ENCODE measurements at regions not wholly inside any gene's neighbourhood (a gene's known extent, or its start where the extent isn't known, plus 50 kb on each side); places are given as distances from the start of the nearest gene placed in this dataset.

DNA sequence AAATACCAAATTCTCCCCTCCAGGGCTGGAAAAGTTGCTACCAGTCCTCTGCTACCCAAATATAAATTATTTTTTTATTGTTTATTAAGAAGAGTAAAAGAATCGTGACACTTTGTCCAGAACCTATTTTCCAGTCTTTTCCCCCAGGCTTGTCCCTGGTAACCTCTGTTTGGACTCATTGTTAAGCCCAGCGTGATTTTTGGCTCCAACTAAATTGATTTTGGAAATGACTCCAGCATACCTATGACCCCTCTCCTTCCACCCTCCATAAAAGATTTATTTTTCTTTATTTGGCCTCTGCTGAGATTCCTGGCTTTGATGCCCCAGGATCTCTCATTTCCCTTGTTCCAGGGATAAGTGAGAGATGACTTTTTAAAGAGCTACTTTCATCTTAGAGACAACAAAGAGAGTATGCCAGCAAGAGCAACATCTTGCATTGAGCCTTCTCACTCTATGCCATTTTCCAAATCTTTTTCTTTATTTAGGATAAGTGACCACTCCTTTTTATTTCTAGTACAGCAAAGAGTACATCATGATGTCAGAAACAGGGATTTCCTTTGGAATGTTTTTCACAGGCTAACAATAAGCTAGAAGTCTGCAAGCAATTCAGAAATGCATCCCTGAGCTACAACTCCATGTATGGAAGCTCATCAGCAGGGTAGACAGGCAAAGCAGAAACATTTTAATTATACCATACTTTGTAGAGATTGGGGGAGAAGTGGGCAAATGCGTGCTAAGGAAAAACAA lies 75.8 kb downstream of the DAD1 start:
- no peak for DNase-seq

- DNase-seq: no peak
Measured at GRCh38 chr14:22512106-22512814, 76.8 kb downstream of the DAD1 start.

GRCh38 chr14:22510527-22511110 lies 78.4 kb downstream of the DAD1 start:
- no peak for DNase-seq

DNA sequence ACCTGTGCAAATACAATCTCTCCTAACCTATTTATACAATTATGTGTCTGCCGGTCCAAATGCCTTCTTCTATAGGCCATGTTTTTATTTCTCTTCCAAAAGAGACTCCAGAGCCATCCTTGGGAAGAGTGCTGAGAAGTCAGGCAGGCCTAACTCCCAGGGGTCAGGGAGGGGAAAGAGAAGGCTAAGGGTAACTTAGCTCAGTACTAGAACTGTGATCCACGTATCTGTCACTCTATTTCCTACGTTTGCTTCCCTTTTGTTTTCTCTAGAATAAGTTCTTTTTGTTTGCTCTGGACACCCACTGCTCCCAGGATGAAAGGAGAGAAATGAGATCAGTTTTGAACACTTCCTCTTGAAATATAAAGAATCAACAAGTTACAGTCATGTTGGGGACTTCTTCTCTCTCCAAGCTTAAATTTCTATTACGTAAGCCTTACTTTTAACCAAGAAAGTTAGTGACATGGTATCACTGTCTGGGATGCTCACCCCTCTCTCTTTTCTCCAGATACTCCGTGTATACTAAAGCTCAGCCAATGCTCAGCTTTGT lies 79.2 kb downstream of the DAD1 start:
- no peak for DNase-seq

- DNase-seq: no peak
Measured at GRCh38 chr14:22509036-22509709, 79.9 kb downstream of the DAD1 start.

GRCh38 chr14:22508662-22509035 lies 80.4 kb downstream of the DAD1 start:
- no peak for DNase-seq

DNA sequence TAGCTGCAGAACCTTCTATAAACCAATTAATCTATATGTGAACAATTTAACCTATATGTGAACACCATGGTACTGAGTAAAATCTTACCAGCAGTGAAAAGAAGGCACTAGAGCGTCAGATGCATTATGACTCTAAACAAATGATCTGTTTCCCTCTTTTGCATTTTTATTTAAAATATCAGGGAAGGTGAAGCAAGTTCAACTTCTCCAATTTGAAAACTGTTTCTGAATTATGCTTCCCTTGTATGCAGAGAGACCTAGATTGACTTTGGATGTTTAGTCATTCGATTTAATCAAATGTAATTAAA lies 80.9 kb downstream of the DAD1 start:
- no peak for DNase-seq

DNA sequence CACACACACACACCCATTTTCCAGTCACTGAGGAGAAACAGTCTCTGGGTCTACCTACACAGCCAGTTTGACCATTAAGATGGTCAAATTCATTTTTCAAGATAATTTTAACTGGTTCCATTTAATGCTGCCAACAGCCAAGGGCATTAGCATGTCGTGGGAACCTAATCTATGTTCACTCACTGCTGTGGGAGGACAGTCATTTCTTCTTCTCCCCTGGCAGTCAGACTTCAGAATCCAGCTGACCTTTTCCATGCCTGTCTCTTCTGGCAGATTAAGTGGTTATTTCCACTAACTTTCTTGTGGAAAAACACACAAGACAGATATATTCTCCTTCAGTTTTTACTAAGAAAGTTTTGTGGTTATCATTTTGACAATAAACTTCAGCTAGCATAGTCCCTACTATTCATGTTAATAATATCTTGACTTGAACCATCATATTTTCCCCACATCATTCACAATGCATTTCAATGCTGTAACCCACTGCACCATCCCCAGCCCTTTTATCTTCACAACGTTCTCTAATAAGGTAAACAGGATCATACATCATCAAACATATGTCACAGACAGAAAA lies 82.2 kb downstream of the DAD1 start:
- no peak for DNase-seq

- DNase-seq: no peak
Measured at GRCh38 chr14:22506378-22506710, 82.7 kb downstream of the DAD1 start.

DNA sequence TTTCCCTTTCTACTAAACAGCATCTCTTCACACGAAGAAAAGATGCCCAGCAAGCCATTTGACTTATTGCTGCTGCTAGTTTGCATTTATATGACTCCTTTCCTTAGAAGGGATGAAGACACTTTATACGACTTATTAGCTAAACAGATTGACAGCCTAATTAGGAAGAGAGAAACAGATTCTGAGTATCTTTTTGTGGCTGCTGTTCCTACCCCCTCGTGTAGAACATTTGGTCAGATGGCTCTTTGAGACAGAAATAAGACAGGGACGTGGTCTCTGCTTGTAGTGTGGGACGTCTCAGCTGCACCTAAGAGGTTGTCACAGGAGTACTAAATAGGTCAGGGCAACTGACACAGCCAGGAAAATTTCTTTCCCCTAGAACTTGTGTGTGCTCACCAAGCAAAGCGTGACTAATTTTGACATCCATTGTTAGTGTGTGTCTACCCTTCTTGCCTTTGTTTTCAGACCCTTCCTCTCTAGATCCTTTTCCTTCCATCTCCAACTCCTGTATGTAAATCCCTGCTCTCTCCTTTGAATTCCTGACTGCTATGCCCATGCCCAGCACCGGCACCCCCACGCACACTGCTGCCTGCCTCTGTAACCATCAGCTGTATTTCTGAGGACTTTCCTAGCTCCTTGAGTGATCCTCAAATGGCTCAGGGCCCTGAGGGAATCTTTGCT lies 83.2 kb downstream of the DAD1 start:
- DNase-seq: no peak

- no peak for DNase-seq
Measured at GRCh38 chr14:22505309-22505696, 83.7 kb downstream of the DAD1 start.

- no peak for DNase-seq
Measured at GRCh38 chr14:22502551-22502950, 86.5 kb downstream of the DAD1 start.

DNA sequence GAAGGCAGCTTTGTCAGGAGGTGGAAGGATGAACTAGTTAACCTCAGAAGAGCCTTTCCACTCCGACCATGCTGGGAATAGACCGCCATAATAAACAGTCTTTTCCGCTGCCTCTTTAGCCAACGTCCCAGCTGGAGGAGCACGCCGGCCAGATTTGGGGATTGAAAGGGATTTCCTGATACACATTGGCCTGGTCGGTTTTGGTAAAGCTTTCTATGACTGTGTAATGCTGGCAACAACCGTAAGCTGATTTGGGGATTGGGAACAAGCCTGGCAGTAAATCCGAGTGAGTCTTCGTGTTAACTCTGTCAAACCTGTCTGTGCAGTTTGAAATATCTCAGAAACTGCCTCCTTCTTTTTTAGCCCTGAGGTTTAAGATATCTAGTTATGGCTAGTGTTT lies 87.0 kb downstream of the DAD1 start:
- no peak for DNase-seq

- no peak for DNase-seq
Measured at GRCh38 chr14:22500954-22501726, 87.9 kb downstream of the DAD1 start.

DNA sequence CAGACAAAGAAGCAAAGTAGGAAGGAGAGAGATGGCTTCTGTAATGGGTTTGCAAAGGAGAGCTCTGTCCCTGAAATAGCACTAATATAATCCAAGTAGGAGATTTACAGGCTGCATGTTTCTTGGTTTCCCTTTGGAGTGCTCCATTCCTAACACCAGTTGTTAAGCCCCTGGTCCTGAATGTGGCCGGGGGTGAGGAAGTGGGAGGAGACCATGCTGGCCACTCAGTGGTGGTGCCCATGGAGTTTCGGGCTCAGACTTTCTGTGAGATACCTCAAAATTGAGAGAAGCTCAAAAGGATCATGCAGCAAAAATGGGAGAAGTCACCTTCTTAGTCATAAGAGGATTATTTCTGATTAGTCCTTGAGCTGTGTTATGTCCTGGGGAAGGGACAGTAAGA lies 88.5 kb downstream of the DAD1 start:
- DNase-seq: no peak

DNA sequence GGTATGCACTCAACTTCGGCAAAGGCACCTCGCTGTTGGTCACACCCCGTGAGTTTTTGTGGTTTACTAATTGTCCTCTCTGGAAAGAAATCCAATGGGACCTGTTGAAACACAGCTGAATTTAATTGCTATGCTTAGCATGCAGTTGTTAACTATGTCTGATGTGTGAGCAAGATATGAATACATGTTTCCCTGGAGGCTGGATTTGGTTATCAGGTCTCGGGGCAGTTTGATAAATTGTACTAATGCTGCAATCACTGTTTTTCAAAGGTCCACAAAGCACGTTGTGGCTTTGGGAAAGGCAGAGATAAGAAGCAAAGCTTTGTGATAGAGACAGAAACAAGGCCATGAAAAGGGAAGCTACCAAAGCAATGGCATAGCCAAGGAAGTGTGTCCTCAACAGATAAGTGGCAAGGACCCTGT lies 91.3 kb downstream of the DAD1 start:
- no peak for DNase-seq

GRCh38 chr14:22497144-22497423 lies 91.9 kb downstream of the DAD1 start:
- DNase-seq: no peak

GRCh38 chr14:22494486-22495135 lies 94.4 kb downstream of the DAD1 start:
- DNase-seq: no peak

DNA sequence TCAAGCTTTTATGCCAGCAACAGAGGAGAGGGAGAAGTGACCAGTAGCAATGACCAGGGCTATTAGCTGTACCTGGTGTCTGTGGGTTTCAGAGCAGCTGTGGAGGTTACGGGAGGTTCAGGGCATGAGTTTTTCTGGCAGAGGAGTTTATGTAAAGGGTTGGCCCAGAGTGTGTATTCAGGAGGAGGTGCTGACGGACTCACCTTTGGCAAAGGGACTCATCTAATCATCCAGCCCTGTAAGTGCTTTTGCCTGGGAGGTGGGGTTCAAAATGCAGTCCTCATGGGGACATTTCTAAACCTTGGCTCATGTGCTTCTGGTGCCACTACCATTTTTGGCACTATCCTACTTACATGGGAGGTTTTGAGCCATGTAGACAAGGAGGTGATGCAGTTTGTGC lies 95.3 kb downstream of the DAD1 start:
- no peak for DNase-seq

DNA sequence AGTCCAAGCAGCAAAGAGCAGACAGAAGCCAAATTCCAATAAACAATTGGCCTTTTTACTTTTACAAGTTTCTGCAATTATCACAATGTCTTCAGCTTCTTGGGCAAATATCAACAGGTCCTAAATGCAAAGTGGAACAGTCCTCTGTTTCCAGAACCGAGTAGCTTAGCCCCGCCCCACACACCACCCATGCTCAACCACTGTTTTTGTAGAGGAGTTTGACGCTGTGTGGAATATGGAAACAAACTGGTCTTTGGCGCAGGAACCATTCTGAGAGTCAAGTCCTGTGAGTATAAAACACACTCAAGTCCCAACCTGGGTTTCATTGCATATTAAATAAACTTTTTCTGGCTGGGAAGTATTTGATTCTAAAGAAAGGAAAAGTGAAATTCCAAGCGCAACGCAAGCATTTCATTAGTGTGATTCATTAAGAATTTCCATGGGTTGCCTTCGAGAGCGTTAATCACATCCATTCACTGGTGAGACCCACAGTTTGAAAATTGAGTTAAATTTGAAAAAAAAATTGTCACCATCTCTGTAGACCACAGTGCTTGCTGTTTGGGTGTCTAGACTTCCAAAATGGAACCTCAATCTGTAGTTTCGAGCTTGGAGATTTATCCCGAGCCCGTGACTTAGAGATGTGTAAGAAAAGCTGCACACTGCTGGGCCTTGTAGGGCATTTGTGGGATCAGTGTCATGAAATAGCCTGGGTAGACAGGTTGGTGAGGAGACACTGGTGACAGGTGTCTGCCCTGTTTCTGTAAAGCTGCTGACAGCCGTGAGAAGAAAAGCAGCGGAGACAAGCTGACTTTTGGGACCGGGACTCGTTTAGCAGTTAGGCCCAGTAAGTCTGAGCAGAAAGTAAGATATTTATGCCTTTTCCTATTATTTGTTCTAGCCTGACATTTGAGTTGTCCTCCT lies 96.1 kb downstream of the DAD1 start:
- no peak for DNase-seq

All from COR-L47 (cell line).